OCI-LY7 (cell line): ENCODE measurements at regions not wholly inside any gene's neighbourhood (a gene's known extent, or its start where the extent isn't known, plus 50 kb on each side); places are given as distances from the start of the nearest gene placed in this dataset.
"Not testable (repeated sequence)": the region's sequence is repeated elsewhere in the genome, so short reads cannot be mapped to it uniquely, and the experiment has no call there.

Source experiments
- BruUV-seq: library from RNA; stranded (reverse); fragments of 400-500 nt; replicated peaks from 2 replicates; lab custom pipeline; 2021; lab: Mats Ljungman, UMichigan
- CTCF ChIA-PET: fragments of 300-600 bp; sonication (Branson Sonifier 250); formaldehyde crosslinking; loops from one replicate; lab custom pipeline; 2022; ENCODE audit warnings: antibody characterized with exemption; ENCODE audit not compliant: unreplicated experiment; lab: Charles Lee
- POLR2A ChIA-PET: fragments of 300-600 bp; sonication (Branson Sonifier 250); formaldehyde crosslinking; loops from one replicate; lab custom pipeline; 2022; ENCODE audit warnings: antibody characterized with exemption; lab: Charles Lee
- DNase-seq: peaks from one replicate; pipeline ENCODE4 v3.0.0-alpha.2; 2015; ENCODE audit warnings: low spot score
- H2AFZ ChIP-seq: fragments of 200-600 bp; sonication (generic), shearing (Covaris generic); 2 replicates; pipeline ENCODE4 v1.6.1; 2014; ENCODE audit warnings: mild to moderate bottlenecking, antibody characterized with exemption, low read length, moderate library complexity
- H3K27ac ChIP-seq: fragments of 200-600 bp; sonication (generic); 2 replicates; pipeline ENCODE4 v1.5.1; 2014; ENCODE audit warnings: mixed run types, low read depth, mild to moderate bottlenecking, moderate library complexity, low read length, inconsistent platforms; ENCODE audit not compliant: poor library complexity, severe bottlenecking
- H3K36me3 ChIP-seq: fragments of 200-600 bp; sonication (generic); 2 replicates; pipeline ENCODE4 v1.6.1; 2014; ENCODE audit warnings: mild to moderate bottlenecking, antibody characterized with exemption, low read length, moderate library complexity, mixed read lengths; ENCODE audit not compliant: insufficient read depth
- H3K4me1 ChIP-seq: fragments of 200-600 bp; sonication (generic); 2 replicates; pipeline ENCODE4 v1.5.1; 2014; ENCODE audit warnings: mild to moderate bottlenecking, low read length; ENCODE audit not compliant: insufficient read depth, poor library complexity, severe bottlenecking
- H3K4me2 ChIP-seq: fragments of 200-600 bp; sonication (generic); 2 replicates; pipeline ENCODE4 v1.6.1; 2014; ENCODE audit warnings: mild to moderate bottlenecking, low read length
- H3K4me3 ChIP-seq: fragments of 200-600 bp; sonication (generic); 2 replicates; pipeline ENCODE4 v1.5.1; 2014; ENCODE audit warnings: mild to moderate bottlenecking, low read depth, low read length; ENCODE audit not compliant: poor library complexity, severe bottlenecking
- H3K79me2 ChIP-seq: fragments of 200-600 bp; sonication (generic); 2 replicates; pipeline ENCODE4 v1.6.1; 2016; ENCODE audit warnings: low read depth, mild to moderate bottlenecking, low read length, moderate library complexity, mixed read lengths; ENCODE audit not compliant: insufficient read depth
- H3K9me2 ChIP-seq: fragments of 200-600 bp; sonication (generic); 2 replicates; pipeline ENCODE4 v1.6.1; 2016; ENCODE audit warnings: mild to moderate bottlenecking, low read length, mixed read lengths; ENCODE audit not compliant: insufficient read depth
- H3K9me3 ChIP-seq: fragments of 200-600 bp; sonication (generic); 2 replicates; pipeline ENCODE4 v1.6.1; 2014; ENCODE audit warnings: mild to moderate bottlenecking, mixed run types, low read length, mixed read lengths
- H4K20me1 ChIP-seq: fragments of 200-600 bp; sonication (generic); 2 replicates; pipeline ENCODE4 v1.6.1; 2014; ENCODE audit warnings: mild to moderate bottlenecking, antibody characterized with exemption, low read length, moderate library complexity, mixed read lengths; ENCODE audit not compliant: insufficient read depth
- CTCF ChIP-seq: fragments of 200-600 bp; sonication (generic); conservative IDR thresholded peaks from 2 replicates; pipeline ENCODE4 v1.5.1; 2014; ENCODE audit warnings: mild to moderate bottlenecking, antibody characterized with exemption, low read length, moderate library complexity, mixed read lengths
- EZH2phosphoT487 ChIP-seq: fragments of 200-600 bp; sonication (generic); IDR thresholded peaks from 2 replicates; pipeline ENCODE4 v1.6.1; 2018; ENCODE audit warnings: low read depth, borderline replicate concordance, mild to moderate bottlenecking, mixed run types, antibody characterized with exemption, low read length, moderate library complexity, mixed read lengths
- intact Hi-C: fragments of 100-400 bp; cut with micrococcal nuclease; formaldehyde crosslinking; loops from one replicate; pipeline ENCODE4 v1.10.0; 2022; ENCODE audit not compliant: unreplicated experiment

- ChIA-PET CTCF (interaction anchor here (1.1 kb wide), 1 partner anchor 20 kb away, joined by 4 read pairs; no protein-coding TSS in a partner anchor), POLR2A (no interaction called here)
- H3K9me3 ChIP-seq: peaks cover 7% of the 10 kb centered on the region; the same call in 1 of the 2 replicates
- H3K9me2 ChIP-seq: peaks cover 2% of the 10 kb centered on the region; the same call in 1 of the 2 replicates
- no peaks in the 10 kb centered on the region for H3K79me2 ChIP-seq
- DNase-seq: no peak
- no peak overlapping the region for H3K4me2 ChIP-seq
- BruUV-seq: no TSS peak
- intact Hi-C loops: no loop called here
- TF ChIP-seq CTCF (no peak), EZH2phosphoT487 (no peak)
- no peak overlapping the region for H3K4me3 ChIP-seq
- no peaks in the 10 kb centered on the region for H4K20me1 ChIP-seq
- H2AFZ ChIP-seq: no peak overlapping the region; the same call in 1 of the 2 replicates
- peaks cover 8% of the 10 kb centered on the region for H3K4me1 ChIP-seq
- H3K27ac ChIP-seq: no peak overlapping the region
- no peaks in the 10 kb centered on the region for H3K36me3 ChIP-seq
Measured at GRCh38 chr6:141463237-141463977, 669.3 kb upstream of the GJE1 start.

- H4K20me1 ChIP-seq: no peaks in the 10 kb centered on the region
- H3K4me1 ChIP-seq: peaks cover 8% of the 10 kb centered on the region
- intact Hi-C loops: no loop called here
- peaks cover 2% of the 10 kb centered on the region; the same call in 1 of the 2 replicates for H3K9me2 ChIP-seq
- no peak for DNase-seq
- BruUV-seq: no TSS peak
- peaks cover 7% of the 10 kb centered on the region; the same call in 1 of the 2 replicates for H3K9me3 ChIP-seq
- ChIA-PET CTCF (no interaction called here), POLR2A (interaction anchor here (0.6 to 1.3 kb wide), 4 partner anchors 16 to 328 kb away, joined by 3 to 4 read pairs (median 4); no protein-coding TSS in a partner anchor)
- H3K36me3 ChIP-seq: no peaks in the 10 kb centered on the region
- H3K4me2 ChIP-seq: no peak overlapping the region
- TF ChIP-seq EZH2phosphoT487: no peak
- no peak for TF ChIP-seq CTCF
- H2AFZ ChIP-seq: no peak overlapping the region
- no peak overlapping the region for H3K27ac ChIP-seq
- H3K79me2 ChIP-seq: no peaks in the 10 kb centered on the region
- H3K4me3 ChIP-seq: no peak overlapping the region
Measured at GRCh38 chr6:141460743-141461484, 671.8 kb upstream of the GJE1 start.

- H4K20me1 ChIP-seq, H3K27ac ChIP-seq, H3K36me3 ChIP-seq, H3K4me1 ChIP-seq, BruUV-seq, H3K4me3 ChIP-seq, H3K9me2 ChIP-seq, H3K9me3 ChIP-seq, H2AFZ ChIP-seq, DNase-seq, H3K79me2 ChIP-seq, CTCF ChIA-PET, intact Hi-C loops, H3K4me2 ChIP-seq: not testable (repeated sequence)
- POLR2A ChIA-PET: interaction anchor here (1.1 to 1.3 kb wide), 2 partner anchors 17 to 36 kb away, joined by 4 read pairs; no protein-coding TSS in a partner anchor
Measured at GRCh38 chr6:141460245-141460644, 672.5 kb upstream of the GJE1 start.

- BruUV-seq, H4K20me1 ChIP-seq, H3K36me3 ChIP-seq, H3K79me2 ChIP-seq, H2AFZ ChIP-seq, H3K27ac ChIP-seq, CTCF ChIA-PET, H3K4me3 ChIP-seq, H3K9me2 ChIP-seq, DNase-seq, H3K4me2 ChIP-seq, H3K4me1 ChIP-seq, H3K9me3 ChIP-seq, intact Hi-C loops: not testable (repeated sequence)
- POLR2A ChIA-PET: interaction anchor here (0.6 kb wide), 1 partner anchor 9 kb away, joined by 3 read pairs; no protein-coding TSS in a partner anchor
Measured at GRCh38 chr6:141457984-141458383, 674.7 kb upstream of the GJE1 start.
